ELF-1 (cell line): ENCODE measurements at regions not wholly inside any gene's neighbourhood (a gene's known extent, or its start where the extent isn't known, plus 50 kb on each side); places are given as distances from the start of the nearest gene placed in this dataset.

Experiments used
- DNase-seq: peaks from one replicate; pipeline ENCODE4 v3.0.0-alpha.2; 2016; ENCODE audit warnings: low read depth, low spot score

- no peak for DNase-seq
Observed at GRCh38 chr3:59698091-59698490, 648.3 kb upstream of the CFAP20DC start.

GRCh38 chr3:59696783-59697182, 647.0 kb upstream of the CFAP20DC start:
- no peak for DNase-seq

- no peak for DNase-seq
Observed at GRCh38 chr3:59695860-59696259, 646.0 kb upstream of the CFAP20DC start.

- no peak for DNase-seq
Observed at GRCh38 chr3:59692117-59692516, 642.3 kb upstream of the CFAP20DC start.

GRCh38 chr3:59690886-59691285, 641.1 kb upstream of the CFAP20DC start:
- DNase-seq: no peak

GRCh38 chr3:59688636-59689035, 638.8 kb upstream of the CFAP20DC start:
- no peak for DNase-seq

GRCh38 chr3:59685432-59685831, 635.6 kb upstream of the CFAP20DC start:
- peak; percentile 27 for DNase-seq

- DNase-seq: no peak
Observed at GRCh38 chr3:59684766-59685165, 634.9 kb upstream of the CFAP20DC start.

GRCh38 chr3:59680919-59681318, 631.1 kb upstream of the CFAP20DC start:
- no peak for DNase-seq

- DNase-seq: no peak
Observed at GRCh38 chr3:59677747-59678702, 628.2 kb upstream of the CFAP20DC start.

- DNase-seq: no peak
Observed at GRCh38 chr3:59675495-59675894, 625.7 kb upstream of the CFAP20DC start.

GRCh38 chr3:59663076-59663850, 613.4 kb upstream of the CFAP20DC start:
- DNase-seq: no peak

GRCh38 chr3:59660852-59661625, 611.2 kb upstream of the CFAP20DC start:
- no peak for DNase-seq

- no peak for DNase-seq
Observed at GRCh38 chr3:59660376-59660775, 610.6 kb upstream of the CFAP20DC start.

- DNase-seq: no peak
Observed at GRCh38 chr3:59659755-59660154, 609.9 kb upstream of the CFAP20DC start.

GRCh38 chr3:59658866-59659265, 609.0 kb upstream of the CFAP20DC start:
- DNase-seq: no peak

GRCh38 chr3:59658274-59658673, 608.4 kb upstream of the CFAP20DC start:
- DNase-seq: no peak

- DNase-seq: no peak
Observed at GRCh38 chr3:59655418-59656015, 605.7 kb upstream of the CFAP20DC start.

GRCh38 chr3:59654480-59655417, 604.9 kb upstream of the CFAP20DC start:
- no peak for DNase-seq

GRCh38 chr3:59654123-59654479, 604.3 kb upstream of the CFAP20DC start:
- DNase-seq: peak; percentile 9
